T follicular helper cell (primary cell): ENCODE measurements at regions not wholly inside any gene's neighbourhood (a gene's known extent, or its start where the extent isn't known, plus 50 kb on each side); places are given as distances from the start of the nearest gene placed in this dataset.

Experiments used
- DNase-seq: peaks from one replicate; pipeline ENCODE4 v3.0.0-alpha.2; 2020; ENCODE audit warnings: low read depth

GRCh38 chr1:222038971-222039370, 297.1 kb upstream of the DUSP10 start:
- no peak for DNase-seq

GRCh38 chr1:222037720-222038119, 295.8 kb upstream of the DUSP10 start:
- no peak for DNase-seq

- DNase-seq = no peak
Measured at GRCh38 chr1:222034790-222035189, 292.9 kb upstream of the DUSP10 start.

- DNase-seq = no peak
Measured at GRCh38 chr1:222033450-222033849, 291.6 kb upstream of the DUSP10 start.

- no peak for DNase-seq
Measured at GRCh38 chr1:222031318-222031717, 289.4 kb upstream of the DUSP10 start.

- DNase-seq = no peak
Measured at GRCh38 chr1:222028676-222029075, 286.8 kb upstream of the DUSP10 start.

GRCh38 chr1:222028116-222028515, 286.2 kb upstream of the DUSP10 start:
- no peak for DNase-seq

- no peak for DNase-seq
Measured at GRCh38 chr1:222026280-222026679, 284.4 kb upstream of the DUSP10 start.

GRCh38 chr1:222023025-222023424, 281.1 kb upstream of the DUSP10 start:
- no peak for DNase-seq

- no peak for DNase-seq
Measured at GRCh38 chr1:222021129-222021528, 279.2 kb upstream of the DUSP10 start.

- DNase-seq = no peak
Measured at GRCh38 chr1:222020553-222020952, 278.7 kb upstream of the DUSP10 start.

- DNase-seq = no peak
Measured at GRCh38 chr1:222019029-222019428, 277.1 kb upstream of the DUSP10 start.

- DNase-seq = no peak
Measured at GRCh38 chr1:222018041-222018440, 276.2 kb upstream of the DUSP10 start.

- DNase-seq = no peak
Measured at GRCh38 chr1:222015686-222016085, 273.8 kb upstream of the DUSP10 start.

- DNase-seq = no peak
Measured at GRCh38 chr1:222014001-222014400, 272.1 kb upstream of the DUSP10 start.

GRCh38 chr1:222012816-222013215, 270.9 kb upstream of the DUSP10 start:
- no peak for DNase-seq

- DNase-seq = no peak
Measured at GRCh38 chr1:222010306-222010705, 268.4 kb upstream of the DUSP10 start.

GRCh38 chr1:222009105-222009730, 267.3 kb upstream of the DUSP10 start:
- DNase-seq = peak; percentile 3

- DNase-seq = no peak
Measured at GRCh38 chr1:222006715-222007114, 264.8 kb upstream of the DUSP10 start.

- no peak for DNase-seq
Measured at GRCh38 chr1:222004784-222005183, 262.9 kb upstream of the DUSP10 start.

GRCh38 chr1:222004034-222004433, 262.1 kb upstream of the DUSP10 start:
- DNase-seq = no peak

- DNase-seq = no peak
Measured at GRCh38 chr1:222002503-222002902, 260.6 kb upstream of the DUSP10 start.

GRCh38 chr1:222000131-222000530, 258.2 kb upstream of the DUSP10 start:
- DNase-seq = no peak

- no peak for DNase-seq
Measured at GRCh38 chr1:221998781-221999180, 256.9 kb upstream of the DUSP10 start.
